WTC11 (cell line): ENCODE measurements at regions not wholly inside any gene's neighbourhood (a gene's known extent, or its start where the extent isn't known, plus 50 kb on each side); places are given as distances from the start of the nearest gene placed in this dataset.

Experiments used
- ATAC-seq: fragments of 200-7000 bp; cut with Tn5 transposase; 2 replicates; pipeline ENCODE4 v1.10.0; 2021; ENCODE audit warnings: mild to moderate bottlenecking, moderate library complexity
- CTCF ChIA-PET: fragments of 300-600 bp; sonication (Branson Sonifier 250); formaldehyde crosslinking; loops from one replicate; lab custom pipeline; 2021; ENCODE audit warnings: antibody characterized with exemption; lab: Charles Lee
- POLR2A ChIA-PET: fragments of 350-600 bp; sonication (Branson Sonifier 250); formaldehyde crosslinking; loops from one replicate; lab custom pipeline; 2021; ENCODE audit warnings: antibody characterized with exemption; lab: Charles Lee
- DNase-seq: peaks from one replicate; pipeline ENCODE4 v3.0.0; 2021; ENCODE audit warnings: low spot score
- H3K27ac Mint-ChIP-seq: 2 replicates; pipeline ENCODE4 v1.8.0; 2021; ENCODE audit warnings: mixed read lengths
- H3K27me3 Mint-ChIP-seq: 2 replicates; pipeline ENCODE4 v1.8.0; 2021; ENCODE audit warnings: low read depth, mild to moderate bottlenecking, moderate library complexity, mixed read lengths
- H3K36me3 Mint-ChIP-seq: 2 replicates; pipeline ENCODE4 v1.8.0; 2021; ENCODE audit warnings: mixed read lengths
- H3K4me1 Mint-ChIP-seq: 2 replicates; pipeline ENCODE4 v1.8.0; 2022; ENCODE audit warnings: mixed read lengths
- H3K4me3 Mint-ChIP-seq: 2 replicates; pipeline ENCODE4 v1.8.0; 2021; ENCODE audit warnings: mild to moderate bottlenecking, moderate library complexity, mixed read lengths
- H3K9me3 Mint-ChIP-seq: 2 replicates; pipeline ENCODE4 v1.8.0; 2021; ENCODE audit warnings: mixed read lengths
- ATF1 ChIP-seq: sonication (generic); formaldehyde crosslinking; IDR thresholded peaks from 2 replicates; pipeline ENCODE4 v1.8.1; 2023; ENCODE audit warnings: mild to moderate bottlenecking, moderate library complexity, missing genetic modification reagents
- CBFB ChIP-seq: sonication (generic); formaldehyde crosslinking; IDR thresholded peaks from 2 replicates; pipeline ENCODE4 v1.8.1; 2022; ENCODE audit warnings: mild to moderate bottlenecking, low read depth, missing genetic modification reagents
- CREM ChIP-seq: sonication (generic); formaldehyde crosslinking; IDR thresholded peaks from 2 replicates; pipeline ENCODE4 v1.8.1; 2022; ENCODE audit warnings: mild to moderate bottlenecking, missing genetic modification reagents, moderate library complexity
- ETV6 ChIP-seq: sonication (generic); formaldehyde crosslinking; IDR thresholded peaks from 2 replicates; pipeline ENCODE4 v1.8.1; 2022; ENCODE audit warnings: mild to moderate bottlenecking, missing genetic modification reagents
- GRHL2 ChIP-seq: fragments of 250-450 bp; sonication (Bioruptor Pico); IDR thresholded peaks from 2 replicates; pipeline ENCODE4 v1.8.0; 2022; ENCODE audit warnings: mild to moderate bottlenecking, moderate library complexity; ENCODE audit not compliant: insufficient replicate concordance, severe bottlenecking
- HMGXB4 ChIP-seq: sonication (generic); formaldehyde crosslinking; IDR thresholded peaks from 2 replicates; pipeline ENCODE4 v1.8.1; 2023; ENCODE audit warnings: mild to moderate bottlenecking, moderate library complexity, missing genetic modification reagents
- KAT7 ChIP-seq: sonication (generic); formaldehyde crosslinking; IDR thresholded peaks from 2 replicates; pipeline ENCODE4 v1.8.1; 2023; ENCODE audit warnings: missing genetic modification reagents, mild to moderate bottlenecking, borderline replicate concordance
- NFATC4 ChIP-seq: fragments of 250-450 bp; sonication (Bioruptor Pico); IDR thresholded peaks from 2 replicates; pipeline ENCODE4 v1.9.0; 2021; ENCODE audit warnings: mild to moderate bottlenecking
- NR1H2 ChIP-seq: sonication (generic); formaldehyde crosslinking; IDR thresholded peaks from 2 replicates; pipeline ENCODE4 v1.9.0; 2021; ENCODE audit warnings: mild to moderate bottlenecking, moderate library complexity, missing genetic modification reagents
- PREB ChIP-seq: sonication (generic); formaldehyde crosslinking; IDR thresholded peaks from 2 replicates; pipeline ENCODE4 v1.8.1; 2022; ENCODE audit warnings: mild to moderate bottlenecking, missing genetic modification reagents, moderate library complexity, borderline replicate concordance
- SMAD3 ChIP-seq: sonication (generic); formaldehyde crosslinking; IDR thresholded peaks from 2 replicates; pipeline ENCODE4 v1.8.0; 2022; ENCODE audit warnings: missing genetic modification reagents, mild to moderate bottlenecking, borderline replicate concordance
- SP1 ChIP-seq: sonication (generic); formaldehyde crosslinking; conservative IDR thresholded peaks from 2 replicates; pipeline ENCODE4 v1.8.1; 2022; ENCODE audit warnings: missing genetic modification reagents
- TEAD1 ChIP-seq: sonication (generic); formaldehyde crosslinking; IDR thresholded peaks from 2 replicates; pipeline ENCODE4 v1.8.0; 2022; ENCODE audit warnings: mild to moderate bottlenecking, missing genetic modification reagents
- ZNF138 ChIP-seq: sonication (generic); formaldehyde crosslinking; conservative IDR thresholded peaks from 2 replicates; pipeline ENCODE4 v1.8.1; 2022; ENCODE audit warnings: mild to moderate bottlenecking, moderate library complexity, missing genetic modification reagents
- ZNF423 ChIP-seq: fragments of 250-450 bp; sonication (Bioruptor Pico); IDR thresholded peaks from 2 replicates; pipeline ENCODE4 v2.1.2; 2022; ENCODE audit warnings: mild to moderate bottlenecking, moderate library complexity
- ZSCAN18 ChIP-seq: fragments of 250-450 bp; sonication (Bioruptor Pico); IDR thresholded peaks from 2 replicates; pipeline ENCODE4 v2.1.2; 2022; ENCODE audit warnings: mild to moderate bottlenecking, moderate library complexity
- TF ChIP-seq, protein P1 (sequence below): fragments of 250-450 bp; sonication (Bioruptor Pico); IDR thresholded peaks from 2 replicates; pipeline ENCODE4 v1.9.0; 2021; ENCODE audit warnings: moderate library complexity, mild to moderate bottlenecking, inconsistent platforms, borderline replicate concordance
- TF ChIP-seq, protein P2 (sequence below): sonication (generic); formaldehyde crosslinking; IDR thresholded peaks from 2 replicates; pipeline ENCODE4 v1.8.0; 2022; ENCODE audit warnings: mild to moderate bottlenecking, missing genetic modification reagents
- TF ChIP-seq, protein P3 (sequence below): sonication (generic); formaldehyde crosslinking; IDR thresholded peaks from 2 replicates; pipeline ENCODE4 v1.8.1; 2023; ENCODE audit warnings: mild to moderate bottlenecking, missing genetic modification reagents, borderline replicate concordance
- TF ChIP-seq, protein P4 (sequence below): sonication (generic); formaldehyde crosslinking; IDR thresholded peaks from 2 replicates; pipeline ENCODE4 v1.8.0; 2022; ENCODE audit warnings: mild to moderate bottlenecking, missing genetic modification reagents
- TF ChIP-seq, protein P5 (sequence below): sonication (generic); formaldehyde crosslinking; conservative IDR thresholded peaks from 2 replicates; pipeline ENCODE4 v1.8.1; 2023; ENCODE audit warnings: mild to moderate bottlenecking, low read depth, missing genetic modification reagents, moderate library complexity

- TF ChIP-seq, protein P1, sequence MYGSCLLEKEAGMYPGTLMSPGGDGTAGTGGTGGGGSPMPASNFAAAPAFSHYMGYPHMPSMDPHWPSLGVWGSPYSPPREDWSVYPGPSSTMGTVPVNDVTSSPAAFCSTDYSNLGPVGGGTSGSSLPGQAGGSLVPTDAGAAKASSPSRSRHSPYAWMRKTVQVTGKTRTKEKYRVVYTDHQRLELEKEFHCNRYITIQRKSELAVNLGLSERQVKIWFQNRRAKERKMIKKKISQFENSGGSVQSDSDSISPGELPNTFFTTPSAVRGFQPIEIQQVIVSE = no peak
- TF ChIP-seq ZNF423 (CRISPR knock-in tag) (no peak), ATF1 (CRISPR knock-in tag) (no peak), SMAD3 (CRISPR knock-in tag) (no peak), TEAD1 (no peak), SP1 (no peak), ZSCAN18 (CRISPR knock-in tag) (no peak), ETV6 (CRISPR knock-in tag) (no peak)
- TF ChIP-seq, protein P2, sequence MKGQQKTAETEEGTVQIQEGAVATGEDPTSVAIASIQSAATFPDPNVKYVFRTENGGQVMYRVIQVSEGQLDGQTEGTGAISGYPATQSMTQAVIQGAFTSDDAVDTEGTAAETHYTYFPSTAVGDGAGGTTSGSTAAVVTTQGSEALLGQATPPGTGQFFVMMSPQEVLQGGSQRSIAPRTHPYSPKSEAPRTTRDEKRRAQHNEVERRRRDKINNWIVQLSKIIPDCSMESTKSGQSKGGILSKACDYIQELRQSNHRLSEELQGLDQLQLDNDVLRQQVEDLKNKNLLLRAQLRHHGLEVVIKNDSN (CRISPR knock-in tag) = no peak
- TF ChIP-seq, protein P3, sequence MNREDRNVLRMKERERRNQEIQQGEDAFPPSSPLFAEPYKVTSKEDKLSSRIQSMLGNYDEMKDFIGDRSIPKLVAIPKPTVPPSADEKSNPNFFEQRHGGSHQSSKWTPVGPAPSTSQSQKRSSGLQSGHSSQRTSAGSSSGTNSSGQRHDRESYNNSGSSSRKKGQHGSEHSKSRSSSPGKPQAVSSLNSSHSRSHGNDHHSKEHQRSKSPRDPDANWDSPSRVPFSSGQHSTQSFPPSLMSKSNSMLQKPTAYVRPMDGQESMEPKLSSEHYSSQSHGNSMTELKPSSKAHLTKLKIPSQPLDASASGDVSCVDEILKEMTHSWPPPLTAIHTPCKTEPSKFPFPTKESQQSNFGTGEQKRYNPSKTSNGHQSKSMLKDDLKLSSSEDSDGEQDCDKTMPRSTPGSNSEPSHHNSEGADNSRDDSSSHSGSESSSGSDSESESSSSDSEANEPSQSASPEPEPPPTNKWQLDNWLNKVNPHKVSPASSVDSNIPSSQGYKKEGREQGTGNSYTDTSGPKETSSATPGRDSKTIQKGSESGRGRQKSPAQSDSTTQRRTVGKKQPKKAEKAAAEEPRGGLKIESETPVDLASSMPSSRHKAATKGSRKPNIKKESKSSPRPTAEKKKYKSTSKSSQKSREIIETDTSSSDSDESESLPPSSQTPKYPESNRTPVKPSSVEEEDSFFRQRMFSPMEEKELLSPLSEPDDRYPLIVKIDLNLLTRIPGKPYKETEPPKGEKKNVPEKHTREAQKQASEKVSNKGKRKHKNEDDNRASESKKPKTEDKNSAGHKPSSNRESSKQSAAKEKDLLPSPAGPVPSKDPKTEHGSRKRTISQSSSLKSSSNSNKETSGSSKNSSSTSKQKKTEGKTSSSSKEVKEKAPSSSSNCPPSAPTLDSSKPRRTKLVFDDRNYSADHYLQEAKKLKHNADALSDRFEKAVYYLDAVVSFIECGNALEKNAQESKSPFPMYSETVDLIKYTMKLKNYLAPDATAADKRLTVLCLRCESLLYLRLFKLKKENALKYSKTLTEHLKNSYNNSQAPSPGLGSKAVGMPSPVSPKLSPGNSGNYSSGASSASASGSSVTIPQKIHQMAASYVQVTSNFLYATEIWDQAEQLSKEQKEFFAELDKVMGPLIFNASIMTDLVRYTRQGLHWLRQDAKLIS = no peak
- H3K4me3 Mint-ChIP-seq = no peak overlapping the region
- ATAC-seq (no peak), DNase-seq (no peak)
- H3K9me3 Mint-ChIP-seq = no peaks in the 10 kb centered on the region
- H3K4me1 Mint-ChIP-seq = peaks cover 15% of the 10 kb centered on the region
- H3K36me3 Mint-ChIP-seq = no peaks in the 10 kb centered on the region
- H3K27me3 Mint-ChIP-seq = no peaks in the 10 kb centered on the region
- no peak overlapping the region for H3K27ac Mint-ChIP-seq
- ChIA-PET POLR2A (interaction anchor here (1.5 kb wide), 1 partner anchor 21 kb away, joined by 3 read pairs; no protein-coding TSS in a partner anchor), CTCF (interaction anchor here (0.8 to 2.2 kb wide), 9 partner anchors 12 to 183 kb away, joined by 3 to 11 read pairs (median 4); partner anchors contain the start of gene WNT4)
Observed at GRCh38 chr1:22233222-22233621, 90.3 kb upstream of the WNT4 start.

DNA sequence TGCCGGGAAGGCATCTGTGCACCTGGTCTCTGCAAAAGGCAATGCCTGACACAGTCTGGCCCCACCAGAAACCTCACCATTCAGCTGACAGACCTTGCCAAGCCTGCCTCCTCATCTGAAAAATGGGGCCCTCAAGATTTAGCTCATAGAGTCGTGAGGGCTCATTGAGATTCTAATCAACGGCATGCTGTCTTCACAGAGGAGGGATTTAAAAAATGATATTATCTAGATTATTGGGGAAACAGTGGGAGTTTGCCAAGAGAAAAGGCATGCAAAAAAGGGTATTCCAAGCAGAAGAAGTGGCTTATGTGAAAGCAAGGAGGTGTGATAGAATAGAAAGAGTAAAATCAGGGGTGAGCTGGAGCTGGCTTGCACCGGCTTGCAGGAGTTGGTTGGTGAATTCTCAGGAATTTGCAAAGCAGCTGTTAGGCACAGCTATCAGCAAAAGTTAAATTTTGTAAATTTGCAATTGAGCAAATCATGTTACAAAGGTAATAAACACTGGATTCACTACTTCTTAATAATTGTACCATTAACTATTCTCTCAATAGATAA is 91.7 kb upstream of the WNT4 start:
- Mint-ChIP-seq H3K27ac (no peak overlapping the region), H3K4me3 (no peak overlapping the region), H3K27me3 (no peaks in the 10 kb centered on the region), H3K9me3 (no peaks in the 10 kb centered on the region), H3K4me1 (peaks cover 11% of the 10 kb centered on the region), H3K36me3 (no peaks in the 10 kb centered on the region)
- DNase-seq = no peak
- ATAC-seq = no peak
- CTCF ChIA-PET = interaction anchor here (0.6 to 2.2 kb wide), 11 partner anchors 9 to 129 kb away, joined by 3 to 11 read pairs (median 3); no protein-coding TSS in a partner anchor
- POLR2A ChIA-PET = interaction anchor here (0.6 to 1.5 kb wide), 2 partner anchors 22 to 939 kb away, joined by 3 to 5 read pairs; no protein-coding TSS in a partner anchor
- TF ChIP-seq ZNF138 (CRISPR knock-in tag) (no peak), CBFB (CRISPR knock-in tag) (no peak), GRHL2 (CRISPR knock-in tag) (no peak), PREB (no peak), NR1H2 (CRISPR knock-in tag) (no peak), CREM (CRISPR knock-in tag) (no peak), KAT7 (CRISPR knock-in tag) (no peak), HMGXB4 (CRISPR knock-in tag) (no peak), NFATC4 (CRISPR knock-in tag) (no peak)
- TF ChIP-seq, protein P4, sequence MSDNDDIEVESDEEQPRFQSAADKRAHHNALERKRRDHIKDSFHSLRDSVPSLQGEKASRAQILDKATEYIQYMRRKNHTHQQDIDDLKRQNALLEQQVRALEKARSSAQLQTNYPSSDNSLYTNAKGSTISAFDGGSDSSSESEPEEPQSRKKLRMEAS (CRISPR knock-in tag) = no peak
- TF ChIP-seq, protein P5, sequence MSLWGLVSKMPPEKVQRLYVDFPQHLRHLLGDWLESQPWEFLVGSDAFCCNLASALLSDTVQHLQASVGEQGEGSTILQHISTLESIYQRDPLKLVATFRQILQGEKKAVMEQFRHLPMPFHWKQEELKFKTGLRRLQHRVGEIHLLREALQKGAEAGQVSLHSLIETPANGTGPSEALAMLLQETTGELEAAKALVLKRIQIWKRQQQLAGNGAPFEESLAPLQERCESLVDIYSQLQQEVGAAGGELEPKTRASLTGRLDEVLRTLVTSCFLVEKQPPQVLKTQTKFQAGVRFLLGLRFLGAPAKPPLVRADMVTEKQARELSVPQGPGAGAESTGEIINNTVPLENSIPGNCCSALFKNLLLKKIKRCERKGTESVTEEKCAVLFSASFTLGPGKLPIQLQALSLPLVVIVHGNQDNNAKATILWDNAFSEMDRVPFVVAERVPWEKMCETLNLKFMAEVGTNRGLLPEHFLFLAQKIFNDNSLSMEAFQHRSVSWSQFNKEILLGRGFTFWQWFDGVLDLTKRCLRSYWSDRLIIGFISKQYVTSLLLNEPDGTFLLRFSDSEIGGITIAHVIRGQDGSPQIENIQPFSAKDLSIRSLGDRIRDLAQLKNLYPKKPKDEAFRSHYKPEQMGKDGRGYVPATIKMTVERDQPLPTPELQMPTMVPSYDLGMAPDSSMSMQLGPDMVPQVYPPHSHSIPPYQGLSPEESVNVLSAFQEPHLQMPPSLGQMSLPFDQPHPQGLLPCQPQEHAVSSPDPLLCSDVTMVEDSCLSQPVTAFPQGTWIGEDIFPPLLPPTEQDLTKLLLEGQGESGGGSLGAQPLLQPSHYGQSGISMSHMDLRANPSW (CRISPR knock-in tag) = no peak
- TF ChIP-seq, protein P2 (CRISPR knock-in tag) = no peak
